22Rv1 (cell line): ENCODE measurements at regions not wholly inside any gene's neighbourhood (a gene's known extent, or its start where the extent isn't known, plus 50 kb on each side); places are given as distances from the start of the nearest gene placed in this dataset.

Experiments used
- H3K27ac ChIP-seq: fragments of 450-650 bp; 2 replicates; pipeline ENCODE4 v1.5.1; 2017
- ZFX ChIP-seq: fragments of 450-650 bp; IDR thresholded peaks from 2 replicates; pipeline ENCODE4 v1.6.1; 2017; ENCODE audit warnings: antibody characterized with exemption, borderline replicate concordance
- TF ChIP-seq, protein P1 (sequence below): fragments of 450-650 bp; IDR thresholded peaks from 2 replicates; pipeline ENCODE4 v1.5.1; 2017; ENCODE audit warnings: mild to moderate bottlenecking

DNA sequence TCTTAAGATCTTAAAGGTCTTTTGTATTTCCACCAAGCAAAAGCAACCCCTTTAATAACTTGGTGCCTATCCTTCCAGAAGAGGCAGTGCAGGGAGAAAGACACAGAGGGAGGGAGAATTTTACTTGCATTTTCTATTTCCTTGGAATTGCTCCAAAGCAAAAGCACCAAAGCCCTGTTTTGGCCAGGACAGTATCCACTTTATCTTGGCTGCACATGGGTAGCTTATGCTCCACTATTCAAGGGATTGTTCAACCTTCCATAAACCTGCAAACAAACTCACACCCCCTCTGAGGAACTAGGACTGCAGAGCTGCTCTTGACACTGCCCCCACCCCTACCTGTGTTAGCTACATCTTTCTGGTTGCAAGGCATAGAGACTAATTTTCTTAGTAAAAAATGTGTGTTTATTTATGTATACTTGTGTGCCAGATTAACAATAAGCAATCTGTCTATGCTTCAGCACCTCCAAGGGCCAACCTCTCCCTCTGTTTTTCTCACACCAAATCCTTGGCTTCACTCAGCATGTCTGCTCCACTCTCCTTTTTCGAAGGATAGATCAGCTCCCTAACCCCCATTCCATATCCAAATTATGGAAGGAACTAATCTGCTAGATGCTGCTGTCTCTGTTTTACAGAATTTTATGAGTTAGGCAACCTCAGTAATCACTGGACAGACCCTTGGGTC is 68.1 kb upstream of the KLF12 start:
- TF ChIP-seq, protein P1, sequence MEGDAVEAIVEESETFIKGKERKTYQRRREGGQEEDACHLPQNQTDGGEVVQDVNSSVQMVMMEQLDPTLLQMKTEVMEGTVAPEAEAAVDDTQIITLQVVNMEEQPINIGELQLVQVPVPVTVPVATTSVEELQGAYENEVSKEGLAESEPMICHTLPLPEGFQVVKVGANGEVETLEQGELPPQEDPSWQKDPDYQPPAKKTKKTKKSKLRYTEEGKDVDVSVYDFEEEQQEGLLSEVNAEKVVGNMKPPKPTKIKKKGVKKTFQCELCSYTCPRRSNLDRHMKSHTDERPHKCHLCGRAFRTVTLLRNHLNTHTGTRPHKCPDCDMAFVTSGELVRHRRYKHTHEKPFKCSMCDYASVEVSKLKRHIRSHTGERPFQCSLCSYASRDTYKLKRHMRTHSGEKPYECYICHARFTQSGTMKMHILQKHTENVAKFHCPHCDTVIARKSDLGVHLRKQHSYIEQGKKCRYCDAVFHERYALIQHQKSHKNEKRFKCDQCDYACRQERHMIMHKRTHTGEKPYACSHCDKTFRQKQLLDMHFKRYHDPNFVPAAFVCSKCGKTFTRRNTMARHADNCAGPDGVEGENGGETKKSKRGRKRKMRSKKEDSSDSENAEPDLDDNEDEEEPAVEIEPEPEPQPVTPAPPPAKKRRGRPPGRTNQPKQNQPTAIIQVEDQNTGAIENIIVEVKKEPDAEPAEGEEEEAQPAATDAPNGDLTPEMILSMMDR: no peak
- TF ChIP-seq ZFX: no peak
- H3K27ac ChIP-seq: no peak overlapping the region

DNA sequence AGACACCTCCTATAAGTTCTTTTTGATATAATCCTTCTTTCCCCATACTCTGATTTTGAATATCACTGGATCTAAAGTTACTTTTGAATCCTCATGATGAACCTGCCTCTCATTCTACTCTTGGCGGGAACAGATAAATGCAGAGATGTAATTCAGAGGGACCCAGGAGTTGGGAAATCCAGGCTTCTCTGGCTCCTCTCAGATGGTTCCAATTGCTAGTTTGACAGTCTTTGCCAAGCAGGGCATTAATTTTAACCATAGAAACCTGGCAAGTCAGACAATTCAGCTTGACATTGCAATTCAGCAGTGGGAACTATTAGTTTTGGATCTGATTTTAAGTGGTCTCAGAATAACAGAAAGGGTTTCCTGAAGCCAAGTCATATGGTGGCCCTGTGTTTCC is 67.3 kb upstream of the KLF12 start:
- H3K27ac ChIP-seq: no peak overlapping the region
- TF ChIP-seq ZFX: no peak
- TF ChIP-seq, protein P1: no peak

DNA sequence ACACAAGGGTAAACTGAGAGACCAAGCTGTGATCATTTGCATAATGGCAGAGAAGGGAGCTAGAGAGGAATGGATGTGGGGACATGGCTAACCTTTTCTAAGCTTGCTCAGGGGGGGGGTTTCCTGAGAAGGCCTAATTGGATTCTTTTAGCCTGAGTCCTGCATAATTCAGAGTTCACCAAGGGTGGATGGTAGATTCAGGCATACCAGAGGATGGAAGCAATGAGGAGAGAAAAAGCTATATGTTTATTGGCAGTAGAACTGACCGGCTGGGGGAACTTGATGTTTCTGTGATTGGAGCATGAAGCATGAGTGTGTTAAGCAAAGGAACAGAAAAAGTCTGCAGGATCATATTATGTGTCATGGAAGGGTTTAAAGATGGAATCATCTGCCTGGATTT is 65.9 kb upstream of the KLF12 start:
- TF ChIP-seq ZFX: no peak
- TF ChIP-seq, protein P1: no peak
- H3K27ac ChIP-seq: no peak overlapping the region

DNA sequence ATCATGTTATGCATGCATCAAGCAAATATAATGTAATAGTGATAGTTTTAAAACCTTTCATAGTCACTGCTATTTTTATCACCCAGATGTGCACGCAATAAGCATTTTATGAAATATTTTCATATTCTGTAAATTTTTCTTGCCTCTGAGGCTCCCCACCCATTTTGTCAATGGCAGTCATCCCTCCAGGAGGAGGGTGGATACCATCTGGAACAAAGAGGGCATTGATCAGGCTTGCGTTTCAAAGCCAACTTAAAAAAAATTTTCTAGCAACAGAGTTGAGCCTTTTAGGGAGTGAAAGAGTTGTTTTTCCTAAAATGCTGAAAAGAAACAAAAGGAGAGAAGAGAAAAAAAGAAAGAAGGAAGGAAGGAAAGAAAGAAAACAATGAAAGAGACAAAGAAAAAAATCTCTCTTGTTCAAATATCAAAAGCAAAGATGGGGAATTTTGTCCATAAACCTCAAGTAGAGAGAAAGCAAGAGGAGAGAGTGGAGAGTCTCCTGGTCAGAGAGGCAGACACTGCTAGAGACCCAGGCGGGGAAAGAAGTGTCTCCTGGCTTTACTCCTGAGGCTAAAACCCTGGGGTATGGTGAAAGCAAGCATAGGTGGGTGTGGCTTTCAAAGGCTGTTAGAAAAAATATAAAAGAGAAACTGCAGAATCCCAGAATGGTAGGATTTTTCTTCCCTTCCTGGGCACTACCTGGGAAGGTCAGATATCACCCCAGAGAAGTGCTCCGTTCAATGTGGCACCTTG is 63.6 kb upstream of the KLF12 start:
- TF ChIP-seq, protein P1: no peak
- no peak for TF ChIP-seq ZFX
- H3K27ac ChIP-seq: no peak overlapping the region

DNA sequence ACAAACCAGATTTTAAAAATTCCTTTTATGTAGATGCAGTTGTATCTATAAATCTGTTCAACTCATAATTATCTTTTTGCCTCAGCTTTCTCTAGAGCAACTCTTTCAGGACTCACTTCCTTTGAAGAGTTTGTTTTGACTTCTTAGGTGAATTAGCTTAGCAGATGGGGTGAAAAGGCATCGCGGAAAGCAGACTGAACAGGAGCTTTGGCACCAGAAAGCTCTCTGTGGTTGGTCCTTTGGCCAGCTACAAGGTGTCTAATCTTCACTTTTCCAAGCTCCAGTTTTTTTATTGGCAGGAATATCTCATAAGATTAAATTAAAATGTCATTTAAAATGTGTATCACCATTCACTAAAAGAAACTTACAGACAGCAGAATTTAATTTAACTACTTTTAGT is 60.6 kb upstream of the KLF12 start:
- H3K27ac ChIP-seq: no peak overlapping the region
- TF ChIP-seq, protein P1: no peak
- TF ChIP-seq ZFX: no peak

DNA sequence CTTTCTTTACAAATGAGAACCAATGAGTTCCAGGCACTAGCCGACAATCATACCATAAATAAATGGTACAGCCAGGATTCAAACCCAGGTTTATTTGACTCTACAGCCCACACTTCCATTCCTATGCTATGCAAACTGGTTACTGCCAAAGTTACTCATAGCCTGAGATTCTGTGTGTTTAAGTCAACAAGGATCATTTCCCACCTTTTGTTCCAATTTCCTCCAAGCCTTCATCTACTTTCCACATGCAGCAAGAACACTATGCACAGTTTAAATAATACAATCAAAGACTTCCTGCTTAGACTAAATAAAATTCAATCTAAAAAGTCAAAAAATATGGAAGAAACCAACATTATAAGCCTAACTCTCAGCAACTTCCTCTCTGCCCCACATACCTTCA is 59.2 kb upstream of the KLF12 start:
- H3K27ac ChIP-seq: no peak overlapping the region
- TF ChIP-seq, protein P1: no peak
- no peak for TF ChIP-seq ZFX

DNA sequence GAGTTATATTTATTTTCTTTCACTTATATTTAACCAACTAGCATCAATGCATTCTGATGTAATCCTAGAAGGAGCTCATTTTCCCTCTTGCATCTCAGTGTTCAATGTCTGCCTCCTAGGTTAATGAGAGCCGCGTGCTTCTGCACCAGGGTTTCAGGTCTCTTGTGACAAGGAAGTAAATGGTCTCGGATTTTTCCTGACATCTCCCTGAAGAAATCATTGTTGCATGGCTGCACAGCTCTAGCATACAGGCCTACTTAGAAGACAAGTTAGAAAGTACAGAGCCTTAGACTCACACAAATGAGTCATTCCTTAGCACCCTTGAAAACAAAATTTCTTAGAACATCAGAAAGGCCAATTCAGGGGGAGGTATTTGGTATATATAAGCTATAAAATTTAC is 57.2 kb upstream of the KLF12 start:
- TF ChIP-seq, protein P1: no peak
- TF ChIP-seq ZFX: no peak
- H3K27ac ChIP-seq: no peak overlapping the region
